ENCODE measurements at regions not wholly inside any gene's neighbourhood (a gene's known extent, or its start where the extent isn't known, plus 50 kb on each side); places are given as distances from the start of the nearest gene placed in this dataset.

DNA sequence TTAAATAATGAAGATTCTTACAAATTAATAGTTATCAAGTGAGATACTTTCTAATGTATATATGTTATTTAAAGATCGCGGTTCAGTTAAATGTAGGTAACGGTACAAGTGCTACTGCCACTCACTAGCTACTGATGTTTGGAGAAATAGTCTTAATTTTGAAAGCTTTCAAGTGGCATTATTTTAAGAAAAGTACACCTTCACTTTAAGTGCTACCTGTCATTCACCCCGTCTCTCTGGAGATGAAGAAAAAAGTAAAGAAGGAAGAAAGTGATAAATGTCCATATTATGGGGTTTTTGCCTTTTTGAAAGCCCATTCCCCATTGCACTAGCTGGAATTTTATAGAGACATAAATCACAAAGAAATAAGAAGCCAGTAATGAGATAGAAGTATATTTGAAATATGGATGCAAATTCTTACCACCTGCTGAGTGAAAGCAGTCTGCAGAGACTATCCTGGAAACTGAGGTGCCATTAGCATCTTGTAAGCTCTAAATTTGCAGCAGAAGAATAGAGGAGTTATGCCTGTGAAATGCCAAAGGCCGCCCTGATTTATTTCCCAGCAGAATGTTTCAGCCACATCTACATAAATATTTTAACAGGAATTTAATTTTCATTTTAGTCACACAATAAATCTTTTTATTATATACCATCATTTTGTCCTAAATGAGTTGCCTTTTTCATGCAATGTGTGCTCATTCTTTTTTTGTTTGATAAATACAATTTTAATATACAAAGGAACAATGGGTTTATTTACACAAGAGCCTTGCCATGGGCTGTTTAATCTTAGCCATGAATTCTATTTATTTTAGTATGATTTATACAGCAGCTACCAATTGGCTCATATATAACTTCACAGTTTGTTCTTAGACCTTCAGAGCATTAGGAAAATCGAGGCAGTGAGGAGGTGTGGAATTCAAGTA is 489.9 kb upstream of the RAG2 start:
- no peak for DNase-seq

DNA sequence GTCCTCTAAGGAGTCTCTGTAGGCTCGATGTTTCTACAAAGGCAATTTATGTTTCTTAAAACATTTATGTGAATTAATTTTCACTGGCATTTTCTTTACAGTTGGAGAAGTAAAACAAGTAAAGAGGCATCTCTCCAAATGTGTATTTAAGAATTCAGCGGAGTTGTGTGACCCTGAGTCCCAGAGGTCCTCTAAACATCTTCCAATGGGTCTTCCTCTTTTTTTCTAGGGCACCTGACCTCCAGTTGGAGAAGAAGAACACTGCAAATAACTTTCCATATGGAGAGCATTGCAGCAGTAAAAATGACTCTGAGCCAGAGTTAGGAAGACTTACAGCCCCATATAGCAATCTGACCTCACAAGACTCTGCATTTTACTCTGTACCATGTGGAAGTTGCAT is 480.5 kb upstream of the RAG2 start:
- DNase-seq, result no peak

GRCh38 chr11:37076866-37077265 is 478.8 kb upstream of the RAG2 start:
- DNase-seq, result no peak

- DNase-seq, result no peak
These were observed 474.6 kb upstream of the RAG2 start for GRCh38 chr11:37072538-37073055.

- DNase-seq, result no peak
These were observed 452.3 kb upstream of the RAG2 start for GRCh38 chr11:37050311-37050710.

GRCh38 chr11:37040921-37041320 is 442.9 kb upstream of the RAG2 start:
- no peak for DNase-seq

DNA sequence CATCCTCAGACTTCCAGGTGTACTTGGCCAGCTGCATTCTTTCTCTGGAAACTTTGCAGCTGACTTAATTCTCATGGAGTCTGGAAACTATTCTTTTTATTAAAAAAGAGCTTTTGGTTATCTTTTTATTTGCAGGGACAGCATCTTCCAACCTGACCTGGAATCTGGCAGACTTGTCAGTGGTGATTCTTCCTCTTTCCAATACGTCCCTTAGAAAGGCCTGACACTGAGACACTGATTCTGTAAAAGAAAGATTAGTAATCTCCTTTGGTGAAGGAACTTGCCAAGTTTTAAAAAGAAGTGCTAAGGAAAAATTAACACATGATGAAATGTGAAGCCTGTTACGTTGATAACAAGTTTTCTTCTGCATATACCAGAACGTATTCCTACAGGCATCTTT is 440.9 kb upstream of the RAG2 start:
- no peak for DNase-seq

DNA sequence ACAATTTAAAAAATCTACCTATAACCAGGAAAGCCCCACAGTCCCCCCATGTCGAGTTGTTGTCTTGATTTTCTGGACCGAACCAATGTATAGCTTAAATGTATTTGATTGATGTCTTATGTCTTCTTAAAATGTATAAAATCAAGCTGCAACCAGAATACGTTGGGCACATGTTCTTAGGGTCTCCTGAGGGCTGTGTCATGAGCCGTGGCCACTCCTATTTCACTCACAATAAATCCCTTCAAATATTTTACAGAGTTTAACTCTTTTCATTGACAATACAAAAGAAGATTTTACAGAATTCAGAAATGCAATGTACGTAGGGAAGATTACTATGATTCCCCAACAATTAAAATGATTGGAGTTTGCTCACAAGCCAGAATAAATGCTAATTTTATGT is 428.7 kb upstream of the RAG2 start:
- no peak for DNase-seq

- DNase-seq, result no peak
These were observed 428.3 kb upstream of the RAG2 start for GRCh38 chr11:37026326-37026725.

- no peak for DNase-seq
These were observed 408.5 kb upstream of the RAG2 start for GRCh38 chr11:37006563-37006962.

GRCh38 chr11:37002831-37003230 is 404.8 kb upstream of the RAG2 start:
- no peak for DNase-seq

- DNase-seq, result no peak
These were observed 399.6 kb upstream of the RAG2 start for GRCh38 chr11:36997656-36998055.

DNA sequence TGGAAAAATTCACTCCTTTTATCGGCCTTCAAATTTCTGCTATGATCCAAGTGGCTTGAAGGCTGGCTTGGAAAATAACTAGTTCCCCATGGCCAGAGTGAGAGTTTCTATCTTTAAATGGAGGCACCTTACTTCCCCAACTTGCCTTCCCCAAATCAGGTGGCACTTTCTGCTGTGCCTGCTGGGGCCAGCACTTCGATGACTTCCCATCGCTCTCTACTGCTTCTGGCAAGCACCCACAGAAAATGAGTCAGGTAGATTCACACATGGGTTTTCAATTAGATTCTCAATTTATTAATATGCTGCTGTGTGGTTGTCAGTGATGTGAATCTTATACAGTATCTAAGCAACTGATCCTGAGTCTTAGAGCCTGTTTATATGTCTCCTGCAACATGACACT is 398.8 kb upstream of the RAG2 start:
- no peak for DNase-seq

DNA sequence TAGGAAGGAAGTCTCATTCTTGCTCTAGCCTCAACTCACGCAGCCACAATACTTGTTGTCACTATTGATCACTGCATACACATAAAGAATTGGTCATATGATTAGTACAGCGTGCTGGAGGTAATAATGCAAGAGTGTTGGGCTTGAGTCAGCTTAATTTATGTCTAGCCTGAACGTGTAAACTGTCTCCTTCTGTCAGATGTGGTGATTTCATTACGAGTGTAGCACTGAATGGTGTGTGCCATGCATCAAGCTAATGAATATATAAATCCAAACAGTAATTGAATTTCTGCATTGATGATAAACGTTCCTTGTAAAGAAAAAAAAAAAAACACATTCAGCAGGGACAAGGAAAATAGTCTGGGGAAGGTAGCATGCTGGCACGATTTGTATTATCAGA is 396.2 kb upstream of the RAG2 start:
- no peak for DNase-seq

DNA sequence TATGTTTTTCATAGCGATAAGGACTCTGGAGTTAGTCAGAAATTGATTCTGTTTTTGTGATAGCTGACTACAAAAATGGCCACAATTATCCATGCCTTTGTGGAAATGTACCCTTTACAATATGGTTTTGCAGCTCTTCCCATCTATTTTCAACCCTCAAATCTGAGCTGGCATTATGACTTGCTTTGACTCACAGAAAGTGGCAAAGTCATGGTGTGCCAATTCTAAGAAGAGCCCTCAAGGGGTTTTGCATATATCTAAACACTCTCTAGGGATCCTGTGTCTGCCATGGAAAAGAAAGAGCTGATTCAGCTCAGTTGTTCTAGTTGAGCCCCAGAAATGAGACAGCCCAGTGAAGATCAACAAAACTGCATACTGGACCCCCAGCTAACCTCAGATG is 390.5 kb upstream of the RAG2 start:
- DNase-seq, result no peak

DNA sequence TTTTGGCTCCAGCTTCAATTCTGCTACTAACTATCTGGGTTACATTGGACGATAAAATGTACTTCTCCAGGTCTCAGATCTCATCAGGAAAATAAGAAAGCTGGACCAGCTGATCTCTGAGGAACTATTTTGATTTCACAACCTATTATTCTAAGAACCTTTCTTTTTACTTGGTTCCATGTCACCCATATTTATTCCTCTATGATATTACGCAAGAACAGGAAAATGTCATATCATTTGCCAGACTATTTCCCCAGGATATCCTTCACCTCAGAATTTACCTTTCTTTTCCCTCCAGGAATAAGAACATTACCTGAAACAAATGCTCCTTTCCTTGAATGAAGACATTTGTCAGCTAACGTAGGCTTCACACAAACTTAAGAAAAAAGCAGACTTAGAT is 387.5 kb upstream of the RAG2 start:
- DNase-seq, result no peak

GRCh38 chr11:36976741-36977140 is 378.7 kb upstream of the RAG2 start:
- DNase-seq, result no peak

GRCh38 chr11:36974771-36975170 is 376.7 kb upstream of the RAG2 start:
- no peak for DNase-seq

- DNase-seq, result no peak
These were observed 355.9 kb upstream of the RAG2 start for GRCh38 chr11:36953976-36954375.

GRCh38 chr11:36948460-36949127 is 350.6 kb upstream of the RAG2 start:
- DNase-seq, result no peak

DNA sequence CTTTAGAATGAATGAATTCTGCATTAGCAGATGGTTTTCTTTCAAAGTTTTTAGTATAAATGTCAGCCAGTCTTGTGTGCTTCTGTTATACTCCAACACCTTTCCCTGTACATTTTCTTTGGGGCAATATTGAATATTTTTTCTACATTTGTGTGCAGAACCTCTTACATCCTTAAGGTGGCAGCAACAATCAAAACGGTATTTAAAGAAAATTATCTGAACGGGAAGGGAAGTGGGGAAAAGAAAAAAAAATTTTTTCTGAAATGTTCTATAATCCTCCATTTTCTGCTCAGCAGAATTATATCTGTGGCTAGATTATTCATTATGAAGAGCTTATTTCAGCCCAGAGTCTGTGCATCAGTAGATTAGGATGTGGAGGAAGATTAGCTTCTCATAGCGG is 347.3 kb upstream of the RAG2 start:
- DNase-seq, result no peak

DNA sequence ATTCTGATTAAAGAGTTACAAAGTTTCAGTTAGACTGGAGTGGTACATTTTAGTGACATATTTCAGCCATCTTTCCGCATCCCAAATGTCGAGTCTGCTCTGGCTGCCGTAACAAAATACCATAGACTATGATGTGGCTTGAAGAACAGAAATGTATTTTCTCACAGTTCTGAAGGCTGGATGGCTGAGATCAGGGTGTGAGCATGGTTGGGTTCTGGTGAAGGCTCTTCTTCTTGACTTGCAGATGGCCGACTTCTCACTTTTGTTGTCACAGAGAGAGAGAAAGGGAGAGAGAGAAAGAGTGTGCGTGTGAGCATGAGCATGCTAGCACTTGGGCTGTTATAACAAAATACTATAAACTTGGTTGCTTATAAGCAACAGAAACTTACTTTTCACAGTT is 335.4 kb upstream of the RAG2 start:
- no peak for DNase-seq

DNA sequence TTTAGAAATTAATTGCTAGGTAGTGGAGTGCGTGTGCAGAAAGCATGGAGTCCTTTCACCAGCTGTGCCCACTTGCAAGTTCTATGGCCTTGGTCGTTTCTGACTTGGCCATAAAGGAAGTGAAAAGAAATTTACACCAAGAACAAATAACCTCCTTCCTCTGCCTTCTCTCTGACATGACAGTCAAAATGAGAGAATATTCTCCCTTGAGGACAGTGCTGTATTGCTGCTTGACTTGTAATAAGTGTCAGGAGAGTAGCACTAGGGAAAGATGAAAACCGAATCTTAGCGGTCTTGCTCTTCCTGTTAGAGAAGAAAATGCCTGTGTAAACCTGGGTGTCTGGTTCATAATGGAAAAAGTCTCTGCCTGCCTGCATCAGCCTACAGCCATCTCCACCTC is 333.1 kb upstream of the RAG2 start:
- no peak for DNase-seq

DNA sequence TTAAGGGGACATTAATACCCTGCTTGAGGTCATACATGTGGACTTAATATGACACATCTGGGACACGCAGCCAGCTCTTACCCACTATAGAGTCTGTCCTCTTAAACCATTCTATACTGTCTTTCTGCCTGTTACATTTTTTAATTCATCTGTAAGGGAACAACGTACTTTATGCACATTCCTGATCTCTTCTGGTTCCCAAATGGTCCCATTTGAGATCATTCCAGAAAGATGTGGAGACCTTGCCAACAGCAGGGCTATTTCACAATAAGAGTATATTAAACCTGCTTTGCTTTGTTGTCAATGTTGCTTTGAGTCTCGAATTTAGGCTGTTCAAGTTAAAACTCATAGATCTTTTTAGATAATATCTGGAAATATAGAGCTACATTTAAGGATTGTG is 332.2 kb upstream of the RAG2 start:
- DNase-seq, result no peak

Measured in activated effector memory CD4-positive, alpha-beta T cell treated with anti-CD3 and anti-CD28 coated beads, Interleukin-2, amount 50 U/mL, for 16 hours (primary cell).